Lung (tissue), 11 donors: ENCODE measurements at regions not wholly inside any gene's neighbourhood (a gene's known extent, or its start where the extent isn't known, plus 50 kb on each side); places are given as distances from the start of the nearest gene placed in this dataset.

Source experiments
- ATAC-seq: fragments of 200-7000 bp; cut with Tn5 transposase; one replicate; pipeline ENCODE4 v1.9.1; 2020; ENCODE audit warnings: moderate number of reproducible peaks; ENCODE audit not compliant: insufficient read depth, low FRiP score
- DNase-seq, 3 donors: peaks; one replicate each; pipeline ENCODE4 v3.0.0-alpha.2; 2013 to 2017
- H3K27ac ChIP-seq, 2 donors: one replicate each; pipeline ENCODE4 v1.5.1; 2013; ENCODE audit warnings: mild to moderate bottlenecking in 2 of 2, moderate library complexity in 2 of 2, control low read depth in 1 of 2, inconsistent platforms in 1 of 2, low read depth in 1 of 2, low read length in 1 of 2
- H3K27me3 ChIP-seq, 3 donors: one replicate each; pipeline ENCODE4 v1.5.1; 2013; ENCODE audit warnings: low read length in 2 of 3; ENCODE audit not compliant: control insufficient read depth in 3 of 3, insufficient read depth in 3 of 3
- H3K36me3 ChIP-seq, 4 donors: one replicate each; pipeline ENCODE4 v1.5.1; 2013; ENCODE audit warnings: low read length in 4 of 4, mild to moderate bottlenecking in 1 of 4, moderate library complexity in 1 of 4; ENCODE audit not compliant: control insufficient read depth in 4 of 4, insufficient read depth in 4 of 4
- H3K4me1 ChIP-seq, 5 donors: one replicate each; pipeline ENCODE4 v1.5.1; 2013; ENCODE audit warnings: low read length in 5 of 5, mild to moderate bottlenecking in 2 of 5, moderate library complexity in 1 of 5; ENCODE audit not compliant: control insufficient read depth in 5 of 5, insufficient read depth in 5 of 5
- H3K4me3 ChIP-seq: one replicate; pipeline ENCODE4 v1.5.1; 2013; ENCODE audit warnings: mild to moderate bottlenecking, control low read depth, moderate library complexity
- H3K9ac ChIP-seq, 2 donors: one replicate each; pipeline ENCODE4 v1.5.1; 2013; ENCODE audit warnings: low read length in 2 of 2, control low read depth in 1 of 2; ENCODE audit not compliant: insufficient read depth in 1 of 2
- H3K9me3 ChIP-seq, 4 donors: one replicate each; pipeline ENCODE4 v1.5.1; 2013; ENCODE audit warnings: low read length in 3 of 4, mild to moderate bottlenecking in 1 of 4, moderate library complexity in 1 of 4; ENCODE audit not compliant: control insufficient read depth in 4 of 4, insufficient read depth in 3 of 4
- CTCF ChIP-seq: IDR thresholded peaks from 2 replicates; pipeline ENCODE4 v1.5.1; 2012; ENCODE audit warnings: mild to moderate bottlenecking; ENCODE audit errors: control extremely low read depth, extremely low read depth
- WGBS, 2 donors: extraction: QIAGEN DNeasy Blood & Tissue Kit; methylation state at CpG; one replicate each; pipeline ENCODE4 v1.1.7; 2013; 5-methylcytosine and 5-hydroxymethylcytosine counted together
- donor health status: control.
- donor health status: control.
- donor health status: Bipolar disorder and iron deficiency.
- donor health status: healthy.
- donor health status: DM: yes; HTN: yes; CAD: no.

- Histone ChIP-seq H3K4me1 (no peaks in the 10 kb centered on the region), H3K27ac (no peak overlapping the region), H3K36me3 (no peaks in the 10 kb centered on the region), H3K9me3 (peaks cover 0 to under 1% (median 0%) of the 10 kb centered on the region in 4 donors), H3K4me3 (no peak overlapping the region), H3K27me3 (no peaks in the 10 kb centered on the region), H3K9ac (no peak overlapping the region)
- TF ChIP-seq CTCF = no peak
- ATAC-seq = no peak
- no peak for DNase-seq
- 70 to 78% methylated on average over 2 of the region's 2 CpGs for WGBS, 2 donors
Measured at GRCh38 chr5:164573397-164573796, 1068.0 kb downstream of the MAT2B start.

DNA sequence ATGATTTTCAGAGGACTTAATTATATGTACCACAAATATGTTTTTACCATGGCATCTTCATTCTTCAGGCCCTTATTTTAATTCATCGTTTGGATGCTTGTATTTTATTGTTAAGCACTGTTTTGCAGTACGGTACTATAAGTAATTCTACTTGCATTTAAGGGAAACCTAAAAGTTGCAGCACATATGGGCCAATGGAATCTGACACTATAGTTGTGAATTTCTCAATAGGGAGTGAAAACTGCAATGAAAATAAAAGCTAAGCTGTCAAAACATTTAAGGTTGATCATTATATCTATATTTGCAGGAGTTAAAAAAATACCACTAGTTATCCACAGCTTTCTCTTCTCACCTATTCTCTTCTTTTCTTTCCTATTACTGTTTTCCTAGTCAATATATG is 1071.8 kb downstream of the MAT2B start:
- H3K27ac ChIP-seq = no peak overlapping the region
- no peaks in the 10 kb centered on the region for H3K9me3 ChIP-seq
- no peaks in the 10 kb centered on the region for H3K36me3 ChIP-seq
- peaks cover 0 to 4% (median 0%) of the 10 kb centered on the region in 5 donors for H3K4me1 ChIP-seq
- H3K27me3 ChIP-seq = no peaks in the 10 kb centered on the region
- H3K9ac ChIP-seq = no peak overlapping the region
- 89% methylated on average over 2 of the region's 2 CpGs for WGBS, 2 donors
- DNase-seq (no peak), ATAC-seq (no peak)
- no peak overlapping the region for H3K4me3 ChIP-seq
- no peak for TF ChIP-seq CTCF

GRCh38 chr5:164577742-164578141 is 1072.3 kb downstream of the MAT2B start:
- TF ChIP-seq CTCF = no peak
- Histone ChIP-seq H3K36me3 (no peaks in the 10 kb centered on the region), H3K4me3 (no peak overlapping the region), H3K27me3 (no peaks in the 10 kb centered on the region), H3K9ac (no peak overlapping the region), H3K4me1 (peaks cover 0 to 4% (median 0%) of the 10 kb centered on the region in 5 donors), H3K27ac (no peak overlapping the region), H3K9me3 (no peaks in the 10 kb centered on the region)
- 47 to 70% methylated on average over 2 of the region's 2 CpGs for WGBS, 2 donors
- DNase-seq (peak in 2 of 3 donors; percentile 18 to 20), ATAC-seq (no peak)

- Histone ChIP-seq H3K9ac (no peak overlapping the region), H3K36me3 (no peaks in the 10 kb centered on the region), H3K27me3 (no peaks in the 10 kb centered on the region), H3K27ac (no peak overlapping the region), H3K9me3 (no peaks in the 10 kb centered on the region), H3K4me1 (peaks cover 0 to 4% (median 0%) of the 10 kb centered on the region in 5 donors), H3K4me3 (no peak overlapping the region)
- ATAC-seq (no peak), DNase-seq (no peak)
- WGBS, 2 donors = 82 to 91% methylated on average over 5 of the region's 5 CpGs
- TF ChIP-seq CTCF = no peak
Measured at GRCh38 chr5:164578401-164578800, 1073.0 kb downstream of the MAT2B start.
